HG03064 (cell line): ENCODE measurements at regions not wholly inside any gene's neighbourhood (a gene's known extent, or its start where the extent isn't known, plus 50 kb on each side); places are given as distances from the start of the nearest gene placed in this dataset.
"Not testable (repeated sequence)": the region's sequence is repeated elsewhere in the genome, so short reads cannot be mapped to it uniquely, and the experiment has no call there.

Experiments
- ATAC-seq: cut with Tn5 transposase; IDR thresholded peaks from one replicate; pipeline ENCODE4 v1.9.1; 2021; ENCODE audit warnings: low read depth; ENCODE audit not compliant: unreplicated experiment

DNA sequence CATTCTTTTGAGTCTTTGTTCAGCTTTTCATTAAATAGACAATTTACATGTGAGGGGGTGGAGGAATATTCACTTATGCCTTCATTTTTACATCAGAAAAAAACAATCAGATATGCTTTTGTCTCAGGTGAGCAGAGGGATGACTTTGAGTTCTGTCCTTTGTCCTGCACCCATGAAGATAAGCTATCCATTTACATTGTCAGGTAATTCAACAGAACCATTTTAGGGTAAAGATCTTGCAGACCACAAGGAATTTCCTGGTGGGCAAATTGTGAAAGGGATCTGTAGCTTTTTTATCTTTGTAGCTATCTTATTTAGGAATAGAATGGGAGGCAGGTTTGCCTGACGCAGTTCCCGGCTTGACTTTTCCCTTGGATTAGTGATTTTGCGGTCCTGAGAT is 242.7 kb upstream of the IRF2BP2 start:
- ATAC-seq = no peak

DNA sequence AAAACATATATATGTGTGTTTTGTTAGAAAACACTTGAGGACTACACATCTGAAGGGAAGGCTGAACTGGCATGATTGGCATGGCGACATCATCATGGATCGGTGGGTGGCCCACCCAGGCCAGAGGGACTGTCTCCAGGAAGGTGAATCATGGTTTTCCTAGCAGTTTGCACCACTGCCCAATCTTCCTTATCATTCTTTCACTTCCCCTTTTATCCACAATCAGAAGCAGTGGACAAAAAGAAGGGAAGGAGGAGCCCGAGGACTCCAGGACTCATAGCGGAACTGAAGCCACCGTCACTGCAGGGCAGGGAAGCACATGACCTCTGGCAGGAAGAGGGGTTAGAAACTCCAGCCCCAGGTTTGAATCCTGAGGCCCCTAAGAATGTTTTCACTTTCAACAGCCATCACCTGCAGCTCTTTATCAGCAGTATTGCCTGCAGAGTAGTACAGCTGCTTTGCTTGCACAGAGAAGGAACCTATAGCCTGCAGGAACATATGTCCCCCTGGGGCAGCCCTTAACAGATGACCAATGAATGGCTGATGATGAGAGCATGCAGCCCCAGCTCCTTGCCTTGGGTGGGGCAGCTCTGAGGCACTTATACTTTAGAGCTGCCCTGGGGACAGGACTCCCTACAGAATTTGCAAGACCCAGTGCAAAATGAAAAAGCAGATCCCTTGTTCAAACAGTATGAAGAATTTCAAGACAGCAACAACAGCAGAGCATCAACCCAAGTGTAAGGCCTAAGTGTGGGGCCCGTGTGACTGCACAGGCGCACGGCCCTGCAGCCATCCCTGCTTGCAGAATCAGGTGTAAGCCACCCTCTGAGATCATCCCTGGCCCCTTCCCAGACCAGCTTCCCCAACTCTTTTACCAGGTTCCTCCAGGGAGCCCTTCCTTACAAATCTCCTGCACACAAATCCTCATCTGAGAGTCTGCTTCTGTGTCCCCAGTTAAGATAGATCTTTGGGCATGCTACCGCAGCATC is 241.8 kb upstream of the IRF2BP2 start:
- peak; percentile 61 for ATAC-seq

DNA sequence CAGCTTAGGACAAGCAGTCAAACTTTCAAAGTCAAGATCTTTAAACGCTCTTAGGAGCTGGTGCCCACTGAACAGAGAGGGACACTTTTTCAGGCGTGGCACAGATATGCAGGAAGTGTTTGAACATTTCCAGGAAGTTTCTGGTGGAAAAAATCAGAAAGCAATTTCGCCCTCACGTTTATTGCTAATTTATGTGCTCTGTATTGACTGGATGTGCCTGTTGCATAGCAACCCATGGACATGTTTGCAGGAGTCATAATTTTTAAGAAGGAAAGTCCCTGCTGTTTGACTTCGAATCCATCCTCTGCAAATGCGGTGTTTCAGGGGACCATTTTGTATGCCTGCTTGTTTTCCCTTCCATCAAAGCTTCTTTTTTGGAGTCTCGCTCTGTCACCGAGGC is 239.9 kb upstream of the IRF2BP2 start:
- no peak for ATAC-seq

DNA sequence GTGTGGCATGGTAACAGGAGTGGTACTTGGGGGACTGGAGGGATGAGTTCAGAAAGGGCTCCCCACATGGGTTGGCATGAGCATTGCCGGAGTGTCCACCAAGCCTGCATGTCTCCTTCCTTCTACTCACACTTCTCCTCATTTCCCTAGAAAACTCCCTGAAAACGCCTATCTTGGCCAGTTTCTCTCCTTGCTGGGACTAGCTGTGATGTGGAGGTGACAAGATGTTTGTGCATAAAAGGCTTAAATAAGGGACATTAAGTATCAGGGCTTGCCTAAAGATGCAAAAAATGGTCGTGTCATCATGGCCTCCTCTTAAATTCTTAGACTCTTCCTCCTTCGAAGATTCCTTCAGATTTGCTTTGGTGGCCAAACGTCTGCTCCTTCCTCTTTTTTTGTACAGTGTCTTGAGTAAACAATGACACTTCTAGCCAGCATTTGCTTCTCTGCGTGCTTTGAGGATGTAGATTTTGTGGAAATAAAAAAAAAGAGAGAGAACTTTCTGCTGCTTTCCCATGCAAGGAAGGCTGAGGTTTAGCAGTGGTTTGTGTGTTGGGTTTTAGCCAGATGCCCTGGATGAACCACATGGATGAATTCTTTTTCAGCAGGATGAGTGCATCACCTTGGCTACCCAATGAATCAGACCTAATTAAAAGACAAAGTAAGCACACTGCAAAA is 239.1 kb upstream of the IRF2BP2 start:
- no peak for ATAC-seq

DNA sequence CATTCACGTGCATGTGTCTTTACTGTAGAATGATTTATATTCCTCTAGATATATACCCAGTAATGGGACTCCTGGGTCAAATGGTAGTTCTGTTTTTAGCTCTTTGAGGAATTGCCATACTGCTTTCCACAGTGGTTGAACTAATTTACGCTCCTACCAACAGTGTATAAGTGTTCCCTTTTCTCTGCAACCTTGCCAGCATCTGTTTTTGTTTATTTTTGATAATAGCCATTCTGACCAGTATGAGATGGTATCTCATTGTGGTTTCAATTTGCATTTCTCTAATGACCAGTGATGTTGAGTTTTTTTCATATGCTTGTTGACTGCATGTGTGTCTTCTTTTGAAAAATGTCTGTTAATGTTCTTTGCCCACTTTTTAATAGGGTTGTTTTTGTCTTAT is 236.8 kb upstream of the IRF2BP2 start:
- not testable (repeated sequence) for ATAC-seq

DNA sequence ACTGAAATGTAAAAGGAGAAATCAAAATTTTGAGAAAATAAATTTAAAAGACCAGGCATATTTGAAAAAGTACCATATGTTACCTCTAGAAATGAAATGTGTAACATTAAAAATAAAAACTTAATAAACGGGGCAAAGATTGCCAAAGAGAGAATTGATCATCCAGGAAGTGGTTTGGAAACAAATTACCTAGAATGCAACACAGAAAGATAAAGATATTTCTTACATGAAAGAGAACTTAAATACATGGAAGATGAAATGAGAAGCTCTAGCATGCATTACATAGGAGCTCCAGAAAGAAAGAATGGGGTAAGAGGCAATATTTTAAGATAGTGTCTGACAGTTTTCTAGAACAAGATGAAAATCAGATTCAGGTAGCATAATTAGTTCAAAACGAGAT is 235.9 kb upstream of the IRF2BP2 start:
- ATAC-seq = no peak

DNA sequence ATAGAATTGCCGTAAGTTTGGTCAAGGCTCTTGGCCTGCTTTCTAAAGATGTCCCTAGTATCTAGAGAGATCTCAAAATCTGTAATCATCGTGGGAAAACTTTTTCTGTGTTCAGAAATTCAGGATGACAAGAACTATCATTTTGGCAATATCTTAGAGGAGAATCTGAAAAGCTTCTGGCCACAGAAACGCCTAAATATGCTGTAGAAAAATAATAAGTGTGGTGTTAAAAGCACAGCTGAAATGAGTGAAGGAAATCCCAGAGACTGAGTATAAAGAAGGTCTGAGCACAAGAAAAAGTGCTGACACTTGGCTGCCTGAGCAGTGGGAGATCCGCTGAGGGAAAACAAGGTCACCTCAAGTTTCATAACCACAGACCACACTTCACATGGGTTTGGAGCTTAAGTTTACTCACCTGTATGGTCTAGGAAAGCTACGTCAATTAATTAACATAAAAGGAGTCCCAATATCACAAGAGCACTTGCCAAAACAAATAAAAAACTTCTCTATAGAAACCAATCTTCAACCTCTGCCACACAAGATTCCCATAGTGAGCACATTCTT is 235.2 kb upstream of the IRF2BP2 start:
- ATAC-seq = no peak

DNA sequence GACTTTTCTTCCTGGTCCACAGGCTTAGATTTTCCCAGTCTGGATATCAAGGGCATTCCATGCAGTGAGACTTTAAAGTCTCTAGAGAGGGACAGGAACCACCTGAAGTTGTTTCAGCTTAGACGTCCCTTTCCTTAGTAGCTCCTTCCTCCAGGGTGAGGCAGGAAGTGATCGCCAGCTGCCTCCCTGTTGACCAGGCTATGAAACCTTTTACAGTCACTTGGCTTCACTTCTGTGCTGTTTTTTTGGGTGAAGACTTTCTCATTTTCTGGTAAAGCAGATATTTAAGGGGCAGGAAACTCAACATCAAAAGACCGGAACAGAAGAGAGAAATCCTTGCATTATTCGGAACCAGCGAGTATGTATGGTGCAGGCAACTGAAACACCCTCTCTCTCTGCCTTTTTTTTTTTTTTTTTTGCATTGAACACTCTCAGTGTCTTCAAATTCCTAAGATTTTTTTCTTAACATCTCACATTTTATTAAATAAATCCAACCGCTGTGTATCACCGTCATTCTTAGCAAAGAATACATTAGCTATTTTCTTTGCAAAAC is 234.6 kb upstream of the IRF2BP2 start:
- no peak for ATAC-seq

DNA sequence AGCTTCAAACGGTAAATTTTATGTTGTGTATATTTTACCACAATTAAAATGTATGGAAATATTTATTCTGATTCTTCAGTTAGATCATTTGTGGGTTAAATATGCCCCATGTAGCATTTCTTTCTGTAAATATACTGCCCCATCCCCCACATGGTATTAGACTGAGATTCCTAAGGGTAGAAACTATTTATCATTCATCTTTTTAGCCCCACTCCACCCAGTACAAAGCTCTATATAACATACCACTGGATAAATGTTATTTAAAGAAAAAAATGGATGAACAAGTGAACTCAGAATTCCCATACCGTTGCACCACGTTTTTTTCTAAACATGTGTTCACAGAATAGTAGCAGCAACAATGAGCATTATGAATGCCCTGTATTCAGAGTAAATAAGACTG is 234.0 kb upstream of the IRF2BP2 start:
- ATAC-seq = no peak

DNA sequence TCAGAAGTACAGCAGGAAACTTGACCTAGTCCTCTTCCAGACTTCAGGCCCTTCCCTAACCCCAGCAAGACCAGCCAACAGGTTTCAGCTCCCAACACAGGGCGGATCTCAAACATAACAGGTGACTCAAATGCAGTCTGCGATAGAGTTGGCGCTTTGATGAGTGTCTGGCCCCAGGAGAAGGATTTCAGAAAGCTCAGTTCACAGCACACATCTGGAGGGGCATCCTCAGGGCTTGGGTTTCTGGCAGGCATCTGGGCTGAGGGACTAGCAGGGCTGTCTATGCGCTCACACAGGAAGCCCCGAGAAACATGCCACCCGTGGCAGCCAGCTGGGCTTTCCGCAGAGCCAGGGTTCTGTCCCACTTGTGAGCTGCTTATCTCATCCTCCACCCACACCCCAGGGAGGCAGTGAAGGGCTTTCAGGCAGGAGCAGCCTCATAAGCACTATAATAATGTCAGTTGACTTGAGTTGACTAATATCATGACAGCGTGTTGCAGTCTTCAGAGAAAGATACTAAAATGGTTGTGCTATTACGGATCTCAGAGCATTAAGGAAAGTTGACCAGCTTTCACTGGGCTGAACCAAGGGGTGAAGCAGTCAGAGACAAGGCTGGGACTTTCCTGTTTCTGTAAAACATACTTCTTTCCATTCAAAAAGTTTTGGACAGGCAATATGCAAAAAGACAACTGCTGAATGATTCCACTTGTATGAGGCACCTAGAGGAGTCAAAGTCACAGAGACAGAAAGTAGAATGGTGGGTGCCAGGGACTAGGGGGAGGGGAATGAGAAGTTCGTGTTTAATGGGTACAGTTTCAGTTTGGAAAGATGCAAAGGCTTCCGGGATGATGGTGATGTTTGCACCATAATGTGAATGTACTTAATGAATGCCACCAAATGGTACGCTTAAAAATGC is 233.0 kb upstream of the IRF2BP2 start:
- ATAC-seq = peak; percentile 71

DNA sequence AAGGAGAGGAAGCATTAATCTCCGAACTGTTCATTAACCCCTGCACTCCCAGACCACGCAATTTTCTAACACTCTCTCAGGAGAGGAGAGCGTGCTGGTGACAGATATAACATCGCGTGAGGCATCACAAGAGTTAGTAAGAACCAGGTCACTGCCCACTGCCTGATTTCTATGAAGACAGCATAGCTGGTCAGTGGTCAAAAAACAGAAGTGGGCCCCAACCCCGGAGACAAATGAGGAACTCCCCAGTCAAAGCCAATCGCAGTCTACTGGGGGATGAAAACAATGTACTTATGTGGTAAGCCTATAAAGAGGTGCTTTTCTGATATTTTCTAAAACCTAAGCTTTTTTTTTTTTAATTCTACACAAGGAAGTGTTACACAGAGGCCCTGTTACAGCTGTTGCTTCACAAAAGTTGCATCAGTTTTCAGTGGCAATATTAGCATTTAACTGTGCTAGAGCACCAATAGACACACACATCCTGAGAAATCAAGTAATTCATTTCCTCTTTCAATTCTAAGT is 231.8 kb upstream of the IRF2BP2 start:
- ATAC-seq = no peak

DNA sequence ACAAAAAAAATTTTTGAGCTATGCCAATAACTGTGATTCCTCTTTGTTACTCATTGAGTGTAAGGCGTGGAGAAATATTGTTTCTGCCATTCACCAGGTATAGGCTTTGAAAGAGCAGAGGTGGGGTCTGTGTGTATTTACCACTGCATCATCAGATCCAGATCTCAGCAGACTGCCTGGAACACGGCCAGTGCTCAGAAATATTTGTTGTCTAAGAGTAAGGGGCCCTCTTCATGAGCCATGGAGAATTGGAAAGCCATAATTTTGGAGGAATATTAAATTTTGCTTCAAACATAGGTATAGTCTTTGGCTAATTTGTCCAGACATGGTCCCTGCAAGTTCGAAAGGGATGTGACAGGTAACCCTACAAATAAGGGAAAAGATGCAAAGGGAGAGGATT is 231.3 kb upstream of the IRF2BP2 start:
- ATAC-seq = no peak

DNA sequence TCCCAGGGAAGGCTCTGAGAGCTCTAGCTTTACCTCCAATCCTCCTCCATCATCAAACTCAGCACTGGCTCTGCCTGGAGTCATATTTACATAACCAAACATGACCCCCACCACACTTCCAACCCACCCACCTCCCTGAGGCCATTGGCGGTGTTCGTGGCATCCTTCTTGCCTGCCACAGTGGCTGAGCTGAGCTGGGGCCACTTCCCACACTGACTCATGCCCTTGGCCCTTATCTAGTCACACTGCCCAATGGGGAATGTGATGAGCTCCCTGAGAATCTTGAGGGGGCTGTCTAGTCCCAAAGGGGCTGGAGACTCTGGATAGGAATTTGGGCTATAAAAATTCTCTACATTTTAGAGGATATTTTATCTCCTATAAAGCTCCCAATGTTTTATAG is 230.9 kb upstream of the IRF2BP2 start:
- ATAC-seq = no peak

DNA sequence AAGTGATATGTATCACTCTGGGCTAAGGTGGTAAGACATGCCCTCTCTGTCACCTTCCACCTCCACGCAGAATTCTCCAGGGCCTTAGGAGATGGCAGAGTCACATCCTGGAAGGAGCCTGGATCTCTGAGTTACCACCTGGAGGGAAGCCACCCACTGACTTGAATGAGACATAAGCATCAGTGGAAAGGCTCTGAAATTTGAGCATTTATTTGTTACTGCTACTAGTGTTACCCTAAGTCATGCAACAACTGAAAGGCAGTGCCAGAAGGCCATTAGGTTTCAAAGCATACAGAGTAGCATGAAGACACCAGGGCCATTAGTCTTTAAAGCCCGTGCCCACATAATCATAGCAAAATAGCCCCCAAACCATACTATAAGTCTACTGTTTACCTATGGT is 230.3 kb upstream of the IRF2BP2 start:
- no peak for ATAC-seq

DNA sequence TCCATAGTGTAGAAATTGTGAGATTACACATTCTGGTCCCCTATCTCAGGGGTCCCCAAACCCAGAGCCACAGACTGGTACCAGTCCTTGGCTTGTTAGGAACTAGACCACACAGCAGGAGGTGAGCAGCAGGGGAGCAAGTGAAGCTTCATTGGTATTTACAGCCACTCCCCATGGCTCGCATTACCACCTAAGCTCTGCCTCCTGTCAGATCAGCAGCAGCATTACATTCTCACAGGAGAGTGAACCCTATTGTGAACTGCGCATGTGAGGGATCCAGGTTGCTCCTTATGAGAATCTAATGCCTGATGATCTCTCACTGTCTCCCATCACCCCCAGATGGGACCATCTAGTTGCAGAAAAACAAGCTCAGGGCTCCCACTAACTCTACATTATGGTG is 229.7 kb upstream of the IRF2BP2 start:
- ATAC-seq = no peak

DNA sequence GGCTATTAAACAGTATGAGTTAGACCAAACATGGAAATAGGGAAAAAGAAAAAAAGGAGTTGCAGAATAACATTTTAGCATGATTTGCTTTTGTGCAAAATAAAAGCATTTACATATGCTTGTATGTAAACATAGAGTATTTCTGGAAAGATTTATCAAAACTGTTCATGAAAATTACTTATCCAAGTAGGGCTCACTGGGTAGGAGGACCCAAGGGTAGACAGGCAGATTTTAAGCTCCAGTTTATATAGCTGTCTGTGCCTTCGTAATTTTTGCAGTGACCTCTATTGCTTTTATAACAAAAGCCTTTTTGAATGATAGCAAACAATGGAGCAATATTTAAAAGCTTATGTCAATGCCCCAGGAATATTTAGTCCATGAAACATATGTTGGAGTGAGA is 228.8 kb upstream of the IRF2BP2 start:
- ATAC-seq = no peak

DNA sequence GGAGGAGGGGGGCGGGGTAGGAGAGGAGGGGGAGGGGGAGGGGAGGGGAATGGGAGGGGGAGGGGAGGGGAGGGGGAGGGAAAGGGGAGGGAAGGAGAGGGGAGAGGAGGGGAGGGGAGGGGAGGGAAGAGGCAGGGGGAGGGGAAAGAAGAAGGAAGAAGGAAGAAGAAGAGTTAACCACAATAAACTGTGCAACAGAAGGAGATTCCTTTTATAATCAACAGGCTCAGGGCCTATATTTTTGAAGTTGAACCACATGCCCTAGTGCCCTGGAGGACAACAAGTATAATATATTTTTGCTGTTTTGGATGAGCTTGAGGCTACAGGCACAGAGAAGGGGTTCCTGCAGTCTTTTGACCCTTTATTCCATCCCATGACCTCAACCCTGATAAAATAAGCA is 228.2 kb upstream of the IRF2BP2 start:
- no peak for ATAC-seq

DNA sequence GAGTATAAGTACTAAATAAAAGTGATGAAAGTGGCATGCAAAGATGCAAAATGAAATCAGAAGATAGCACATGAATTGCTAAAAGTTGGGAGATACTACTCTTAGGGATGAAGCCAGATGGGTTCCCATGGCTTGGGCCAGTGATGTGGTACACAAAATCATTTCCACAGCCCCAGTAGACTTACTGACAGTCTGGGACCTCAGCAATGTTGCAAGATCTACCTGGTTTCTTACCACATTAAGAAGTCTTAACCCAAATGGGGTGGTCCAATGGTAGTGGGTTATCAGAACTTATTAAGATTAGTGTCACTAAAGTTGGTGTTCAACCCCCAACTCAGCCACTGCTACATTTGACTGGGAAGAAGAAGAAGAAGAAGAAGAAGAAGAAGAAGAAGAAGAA is 227.7 kb upstream of the IRF2BP2 start:
- no peak for ATAC-seq

DNA sequence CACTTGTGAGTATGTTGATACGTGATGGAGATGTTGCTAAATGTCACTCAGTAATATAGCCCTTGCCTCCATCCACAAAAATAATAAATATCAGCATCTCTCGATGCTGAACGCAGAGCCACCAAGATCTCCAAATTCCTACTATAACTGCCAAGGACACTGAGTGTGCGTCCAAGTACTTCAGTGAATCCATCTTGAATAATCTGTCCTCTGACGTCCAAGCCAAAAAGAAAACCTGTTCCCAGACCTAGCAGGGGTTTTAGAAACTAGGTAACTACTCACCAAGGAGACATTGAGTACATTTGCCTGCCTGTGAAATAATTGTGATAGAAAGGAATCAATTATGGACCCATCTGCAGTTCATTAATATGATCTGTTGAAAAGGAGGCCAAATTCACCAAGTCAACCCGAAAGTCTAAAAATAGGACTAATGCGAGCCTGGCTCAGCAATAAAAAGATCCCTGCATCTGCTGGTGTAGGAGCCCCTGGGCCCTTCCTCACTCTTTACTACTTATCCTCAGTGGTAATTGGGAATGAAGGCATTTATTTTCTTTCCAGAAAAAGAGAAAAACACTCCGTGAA is 226.9 kb upstream of the IRF2BP2 start:
- ATAC-seq = no peak
